CD4-positive, alpha-beta T cell (primary cell): ENCODE measurements at regions not wholly inside any gene's neighbourhood (a gene's known extent, or its start where the extent isn't known, plus 50 kb on each side); places are given as distances from the start of the nearest gene placed in this dataset.

Experiments
- ATAC-seq: fragments of 200-7000 bp; cut with Tn5 transposase; one replicate; pipeline ENCODE4 v1.10.0; 2022; ENCODE audit warnings: mild to moderate bottlenecking; ENCODE audit not compliant: poor library complexity
- CTCF ChIA-PET: fragments of 350-600 bp; sonication (Branson Sonifier 250); formaldehyde crosslinking; loops from one replicate; lab custom pipeline; 2021; ENCODE audit warnings: antibody characterized with exemption, inconsistent platforms; lab: Charles Lee
- POLR2A ChIA-PET: fragments of 350-600 bp; sonication (Branson Sonifier 250); formaldehyde crosslinking; loops from one replicate; lab custom pipeline; 2021; ENCODE audit warnings: antibody characterized with exemption, inconsistent platforms; lab: Charles Lee
- DNase-seq, 14 experiments: peaks; one replicate each; pipeline ENCODE4 v3.0.0-alpha.2; 2013 to 2020; ENCODE audit warnings: mixed read lengths in 2 of 14
- H3K27ac ChIP-seq, 2 donors: one replicate each; pipeline versions ENCODE4 v1.5.1 to v1.7.0; 2013; ENCODE audit warnings: low read length in 2 of 2, low read depth in 1 of 2, mild to moderate bottlenecking in 1 of 2
- H3K27me3 ChIP-seq, 2 experiments: 1 replicate in 1 of 2; 2 replicates in 1 of 2; pipeline versions ENCODE4 v1.6.1 to v1.7.0; 2013; ENCODE audit warnings: low read length in 2 of 2, control low read depth in 1 of 2, mild to moderate bottlenecking in 1 of 2, moderate library complexity in 1 of 2; ENCODE audit not compliant: insufficient read depth in 2 of 2, control insufficient read depth in 1 of 2
- H3K36me3 ChIP-seq: one replicate; pipeline ENCODE4 v1.6.1; 2013; ENCODE audit warnings: low read length, control low read depth; ENCODE audit not compliant: insufficient read depth
- H3K4me1 ChIP-seq: one replicate; pipeline ENCODE4 v1.6.1; 2013; ENCODE audit warnings: low read length, control low read depth; ENCODE audit not compliant: insufficient read depth
- H3K4me3 ChIP-seq: one replicate; pipeline ENCODE4 v1.5.1; 2013; ENCODE audit warnings: mild to moderate bottlenecking, low read length, moderate library complexity
- H3K9me3 ChIP-seq, 2 experiments: 1 replicate in 1 of 2; 2 replicates in 1 of 2; pipeline versions ENCODE4 v1.6.1 to v1.7.0; 2013; ENCODE audit warnings: low read length in 2 of 2, mild to moderate bottlenecking in 2 of 2, control low read depth in 1 of 2, moderate library complexity in 1 of 2; ENCODE audit not compliant: control insufficient read depth in 1 of 2, insufficient read depth in 1 of 2
- H3K27ac Mint-ChIP-seq: one replicate; pipeline ENCODE4 v1.8.0; 2020; ENCODE audit warnings: mixed read lengths
- H3K27me3 Mint-ChIP-seq: one replicate; pipeline ENCODE4 v1.8.0; 2021; ENCODE audit warnings: mixed read lengths
- H3K36me3 Mint-ChIP-seq: one replicate; pipeline ENCODE4 v1.8.0; 2021; ENCODE audit warnings: low read depth, mixed read lengths
- H3K4me1 Mint-ChIP-seq: one replicate; pipeline ENCODE4 v1.8.0; 2021; ENCODE audit warnings: low read depth, mixed read lengths
- H3K4me3 Mint-ChIP-seq: one replicate; pipeline ENCODE4 v1.8.0; 2020; ENCODE audit warnings: mild to moderate bottlenecking, mixed read lengths
- H3K9me3 Mint-ChIP-seq: one replicate; pipeline ENCODE4 v1.8.0; 2020; ENCODE audit warnings: mixed read lengths
- intact Hi-C, 2 experiments: fragments of 100-400 bp; cut with DNase I in 1 of 2; cut with micrococcal nuclease in 1 of 2; formaldehyde crosslinking; loops; one replicate each; pipeline versions ENCODE4 v1.15.1 to v1.9.0; 2023 to 2025; cut with DNase I, micrococcal nuclease
- TF ChIP-seq, protein P1 (sequence below): fragments of 200-600 bp; IDR thresholded peaks from one replicate; pipeline ENCODE4 v1.8.0; 2022; ENCODE audit warnings: antibody characterized with exemption, mild to moderate bottlenecking

DNA sequence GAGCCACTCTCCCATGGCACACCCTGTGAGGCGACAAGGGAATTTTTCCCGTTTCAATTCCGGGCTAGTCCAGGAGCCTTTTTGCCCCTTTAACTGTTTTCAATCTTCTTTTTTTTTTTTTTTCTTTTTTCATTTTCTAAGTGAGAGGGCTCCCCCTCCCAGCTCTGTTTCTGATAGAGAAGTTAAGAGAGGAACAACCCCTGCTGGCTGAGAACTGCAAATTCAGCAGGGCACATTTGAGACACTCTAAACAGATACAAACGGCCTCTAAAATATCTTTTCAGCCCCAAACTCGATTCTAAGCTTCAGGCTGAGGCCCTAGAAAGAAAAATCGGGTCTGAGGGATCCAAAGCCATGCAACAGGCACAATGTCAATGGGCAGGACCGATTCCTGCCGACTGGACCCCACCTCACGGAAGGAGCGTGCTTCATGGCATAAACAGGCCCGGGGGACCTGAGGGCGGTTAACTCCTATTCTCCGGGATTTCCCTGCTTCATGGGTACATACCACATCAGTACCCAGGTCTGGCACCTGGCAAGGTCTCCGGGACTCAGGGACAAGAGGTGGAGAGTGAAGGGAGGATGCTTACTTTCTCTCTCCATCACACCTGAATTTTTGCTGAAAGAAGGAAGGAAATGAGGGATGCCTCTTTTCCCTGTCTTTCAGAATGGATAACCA, 627.5 kb downstream of the BUD13 start:
- H3K36me3 ChIP-seq = no peaks in the 10 kb centered on the region
- TF ChIP-seq, protein P1, sequence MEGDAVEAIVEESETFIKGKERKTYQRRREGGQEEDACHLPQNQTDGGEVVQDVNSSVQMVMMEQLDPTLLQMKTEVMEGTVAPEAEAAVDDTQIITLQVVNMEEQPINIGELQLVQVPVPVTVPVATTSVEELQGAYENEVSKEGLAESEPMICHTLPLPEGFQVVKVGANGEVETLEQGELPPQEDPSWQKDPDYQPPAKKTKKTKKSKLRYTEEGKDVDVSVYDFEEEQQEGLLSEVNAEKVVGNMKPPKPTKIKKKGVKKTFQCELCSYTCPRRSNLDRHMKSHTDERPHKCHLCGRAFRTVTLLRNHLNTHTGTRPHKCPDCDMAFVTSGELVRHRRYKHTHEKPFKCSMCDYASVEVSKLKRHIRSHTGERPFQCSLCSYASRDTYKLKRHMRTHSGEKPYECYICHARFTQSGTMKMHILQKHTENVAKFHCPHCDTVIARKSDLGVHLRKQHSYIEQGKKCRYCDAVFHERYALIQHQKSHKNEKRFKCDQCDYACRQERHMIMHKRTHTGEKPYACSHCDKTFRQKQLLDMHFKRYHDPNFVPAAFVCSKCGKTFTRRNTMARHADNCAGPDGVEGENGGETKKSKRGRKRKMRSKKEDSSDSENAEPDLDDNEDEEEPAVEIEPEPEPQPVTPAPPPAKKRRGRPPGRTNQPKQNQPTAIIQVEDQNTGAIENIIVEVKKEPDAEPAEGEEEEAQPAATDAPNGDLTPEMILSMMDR = no peak
- no peak overlapping the region for H3K27ac Mint-ChIP-seq
- H3K4me1 ChIP-seq = no peaks in the 10 kb centered on the region
- H3K27me3 ChIP-seq = peaks cover 0 to 8% of the 10 kb centered on the region in 2 experiments
- ChIA-PET CTCF (no interaction called here), POLR2A (no interaction called here)
- no peak overlapping the region for H3K27ac ChIP-seq
- H3K9me3 ChIP-seq = peaks cover 0 to 14% of the 10 kb centered on the region in 2 experiments
- no peaks in the 10 kb centered on the region for H3K4me1 Mint-ChIP-seq
- H3K4me3 Mint-ChIP-seq = no peak overlapping the region
- H3K9me3 Mint-ChIP-seq = no peaks in the 10 kb centered on the region
- peaks cover 35% of the 10 kb centered on the region for H3K27me3 Mint-ChIP-seq
- intact Hi-C loops = no loop called here
- ATAC-seq (no peak), DNase-seq (no peak)
- no peak overlapping the region for H3K4me3 ChIP-seq
- no peaks in the 10 kb centered on the region for H3K36me3 Mint-ChIP-seq

DNA sequence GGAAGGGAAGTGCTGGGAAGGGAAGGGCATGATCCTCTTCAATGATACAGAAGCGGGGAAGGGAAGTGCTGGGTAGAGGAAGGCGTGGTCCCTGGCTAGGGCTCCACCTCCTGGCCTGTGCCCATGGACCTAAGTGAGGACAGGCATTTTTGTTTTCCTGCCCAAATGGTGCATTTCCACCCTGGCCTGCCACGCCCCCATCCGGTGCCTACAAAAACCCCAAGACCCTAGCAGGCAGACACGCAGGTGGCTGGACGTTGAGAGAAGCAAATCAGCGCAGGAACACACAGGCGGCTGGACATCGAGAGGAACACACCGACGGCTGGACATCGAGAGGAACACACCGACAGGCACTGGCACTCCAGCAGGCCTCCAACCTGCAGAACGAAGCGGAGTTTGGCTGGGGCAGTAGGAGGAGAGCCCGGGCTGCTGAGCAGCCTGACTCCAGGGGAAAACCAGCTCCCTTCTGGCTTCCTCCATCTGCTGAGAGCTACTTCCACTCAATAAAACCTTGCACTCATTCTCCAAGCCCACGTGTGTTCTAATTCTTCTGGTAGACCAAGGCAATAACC, 628.3 kb downstream of the BUD13 start:
- H3K4me3 ChIP-seq = no peak overlapping the region
- peaks cover 0 to 14% of the 10 kb centered on the region in 2 experiments for H3K9me3 ChIP-seq
- ChIA-PET CTCF (no interaction called here), POLR2A (no interaction called here)
- Mint-ChIP-seq H3K9me3 (no peaks in the 10 kb centered on the region), H3K27me3 (peaks cover 37% of the 10 kb centered on the region), H3K4me1 (no peaks in the 10 kb centered on the region), H3K4me3 (no peak overlapping the region), H3K27ac (no peak overlapping the region), H3K36me3 (no peaks in the 10 kb centered on the region)
- no peak for ATAC-seq
- H3K36me3 ChIP-seq = no peaks in the 10 kb centered on the region
- TF ChIP-seq, protein P1 = no peak
- DNase-seq = no peak
- intact Hi-C loops = no loop called here
- no peaks in the 10 kb centered on the region for H3K4me1 ChIP-seq
- H3K27ac ChIP-seq = no peak overlapping the region
- H3K27me3 ChIP-seq = peaks cover 0 to 8% of the 10 kb centered on the region in 2 experiments

DNA sequence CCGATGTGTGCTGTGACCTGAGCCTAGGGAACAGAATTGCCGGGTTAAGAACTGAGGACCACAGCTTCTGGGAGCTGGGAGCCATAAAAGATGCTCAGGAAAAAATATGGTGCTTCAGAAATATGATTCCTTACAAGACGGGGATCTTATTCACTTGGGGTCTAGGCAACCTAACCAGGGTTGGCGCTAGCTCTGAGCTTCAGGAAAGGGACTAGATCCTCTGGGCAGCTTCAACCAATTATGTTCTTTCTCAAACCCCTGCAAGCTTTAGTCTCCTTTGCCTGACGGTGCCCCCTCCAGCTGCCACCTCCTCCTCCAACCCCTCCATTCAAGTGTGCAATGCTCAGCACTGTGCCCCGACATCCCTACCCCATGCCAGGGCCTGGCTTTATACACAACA, 634.1 kb upstream of the CADM1 start:
- intact Hi-C loops = no loop called here
- Histone ChIP-seq H3K9me3 (peaks cover 0 to 3% of the 10 kb centered on the region in 2 experiments), H3K4me3 (no peak overlapping the region), H3K27me3 (peaks cover 0 to 2% of the 10 kb centered on the region in 2 experiments), H3K27ac (no peak overlapping the region), H3K4me1 (no peaks in the 10 kb centered on the region), H3K36me3 (no peaks in the 10 kb centered on the region)
- H3K4me3 Mint-ChIP-seq = no peak overlapping the region
- no peak for ATAC-seq
- no peak for DNase-seq
- no peaks in the 10 kb centered on the region for H3K4me1 Mint-ChIP-seq
- CTCF ChIA-PET = no interaction called here
- H3K36me3 Mint-ChIP-seq = no peaks in the 10 kb centered on the region
- no peak overlapping the region for H3K27ac Mint-ChIP-seq
- peaks cover 42% of the 10 kb centered on the region for H3K27me3 Mint-ChIP-seq
- POLR2A ChIA-PET = no interaction called here
- no peaks in the 10 kb centered on the region for H3K9me3 Mint-ChIP-seq
- TF ChIP-seq, protein P1 = no peak
